B cell (primary cell): ENCODE measurements at regions not wholly inside any gene's neighbourhood (a gene's known extent, or its start where the extent isn't known, plus 50 kb on each side); places are given as distances from the start of the nearest gene placed in this dataset.

Source experiments
- ATAC-seq: fragments of 200-7000 bp; cut with Tn5 transposase; one replicate; pipeline ENCODE4 v1.10.0; 2021; ENCODE audit warnings: low read depth, mild to moderate bottlenecking, moderate number of reproducible peaks, moderate library complexity
- CTCF ChIA-PET: fragments of 350-600 bp; sonication (Branson Sonifier 250); formaldehyde crosslinking; loops from one replicate; lab custom pipeline; 2021; ENCODE audit warnings: antibody characterized with exemption, inconsistent platforms; lab: Charles Lee
- POLR2A ChIA-PET: fragments of 350-600 bp; sonication (Branson Sonifier 250); formaldehyde crosslinking; loops from one replicate; lab custom pipeline; 2021; ENCODE audit warnings: antibody characterized with exemption; lab: Charles Lee
- DNase-seq: peaks from one replicate; pipeline ENCODE4 v3.0.0; 2013
- H2AFZ ChIP-seq: 2 replicates; pipeline ENCODE4 v1.6.1; 2012; ENCODE audit warnings: mild to moderate bottlenecking, low read depth, low read length; ENCODE audit not compliant: insufficient read depth, poor library complexity, severe bottlenecking
- H3K27ac ChIP-seq, 2 donors: 1 replicate in 1 of 2; 2 replicates in 1 of 2; pipeline ENCODE4 v1.5.1; 2012 to 2013; ENCODE audit warnings: low read length in 2 of 2, mild to moderate bottlenecking in 2 of 2, moderate library complexity in 1 of 2
- H3K27me3 ChIP-seq, 4 experiments: fragments of 200-600 bp in 1 of 4; sonication (generic) in 1 of 4; replicated peaks in 1 of 4; 1 replicate in 2 of 4; 2 replicates in 2 of 4; pipeline versions ENCODE4 v1.6.1 to v1.7.0; 2013 to 2016; ENCODE audit warnings: low read length in 3 of 4, mild to moderate bottlenecking in 2 of 4, mixed read lengths in 1 of 4, moderate library complexity in 1 of 4; ENCODE audit not compliant: insufficient read depth in 4 of 4, control insufficient read depth in 3 of 4; ENCODE audit errors: control extremely low read depth in 1 of 4
- H3K36me3 ChIP-seq, 2 experiments: replicated peaks in 1 of 2; 1 replicate in 1 of 2; 2 replicates in 1 of 2; pipeline versions ENCODE4 v1.6.1 to v1.7.1; 2013; ENCODE audit warnings: low read length in 1 of 2; ENCODE audit not compliant: insufficient read depth in 2 of 2, control insufficient read depth in 1 of 2; ENCODE audit errors: control extremely low read depth in 1 of 2, extremely low read depth in 1 of 2
- H3K4me1 ChIP-seq, 2 donors: fragments of 200-600 bp in 1 of 2; sonication (generic) in 1 of 2; 1 replicate in 1 of 2; 2 replicates in 1 of 2; pipeline versions ENCODE4 v1.5.1 to v1.6.1; 2013 to 2017; ENCODE audit warnings: low read length in 2 of 2; ENCODE audit not compliant: control insufficient read depth in 2 of 2, insufficient read depth in 2 of 2
- H3K4me2 ChIP-seq: replicated peaks from 2 replicates; pipeline ENCODE3; 2012; ENCODE audit warnings: mild to moderate bottlenecking, low read depth, low read length; ENCODE audit not compliant: poor library complexity, severe bottlenecking
- H3K4me3 ChIP-seq, 5 experiments: fragments of 200-600 bp in 1 of 5; sonication (generic) in 1 of 5; 1 replicate in 3 of 5; 2 replicates in 2 of 5; pipeline versions ENCODE4 v1.5.1 to v1.7.0; 2011 to 2016; ENCODE audit warnings: low read length in 4 of 5, mild to moderate bottlenecking in 4 of 5, low read depth in 2 of 5, control low read depth in 1 of 5, moderate library complexity in 1 of 5; ENCODE audit not compliant: insufficient read depth in 1 of 5; ENCODE audit errors: control extremely low read depth in 1 of 5, extremely low read depth in 1 of 5
- H3K79me2 ChIP-seq: fragments of 200-600 bp; sonication (generic); one replicate; pipeline ENCODE4 v1.6.0; 2016; ENCODE audit warnings: low read length; ENCODE audit not compliant: control insufficient read depth, insufficient read depth
- H3K9ac ChIP-seq: fragments of 200-600 bp; sonication (generic); 2 replicates; pipeline ENCODE4 v1.6.1; 2017; ENCODE audit warnings: mild to moderate bottlenecking, low read length, moderate library complexity
- H3K9me3 ChIP-seq, 3 donors: one replicate each; pipeline versions ENCODE4 v1.6.1 to v1.7.1; 2013; ENCODE audit warnings: low read length in 2 of 3; ENCODE audit not compliant: control insufficient read depth in 2 of 3, insufficient read depth in 1 of 3; ENCODE audit errors: control extremely low read depth in 1 of 3
- H4K20me1 ChIP-seq: 2 replicates; pipeline ENCODE4 v1.6.0; 2012; ENCODE audit warnings: mild to moderate bottlenecking, low read length; ENCODE audit not compliant: insufficient read depth, control insufficient read depth, poor library complexity, severe bottlenecking
- H3K27ac Mint-ChIP-seq: one replicate; pipeline ENCODE4 v1.8.0; 2021; ENCODE audit warnings: mixed read lengths
- H3K27me3 Mint-ChIP-seq: one replicate; pipeline ENCODE4 v1.8.0; 2021; ENCODE audit warnings: mixed read lengths
- H3K4me1 Mint-ChIP-seq: one replicate; pipeline ENCODE4 v1.8.0; 2021; ENCODE audit warnings: mixed read lengths
- H3K4me3 Mint-ChIP-seq: one replicate; pipeline ENCODE4 v1.8.0; 2021; ENCODE audit warnings: mixed read lengths
- H3K9me3 Mint-ChIP-seq: one replicate; pipeline ENCODE4 v1.8.0; 2022; ENCODE audit warnings: mixed read lengths; ENCODE audit not compliant: insufficient read depth
- EZH2 ChIP-seq: IDR thresholded peaks from 2 replicates; pipeline ENCODE4 v1.6.1; 2012; ENCODE audit warnings: borderline replicate concordance, low read depth, mild to moderate bottlenecking, moderate library complexity, low read length; ENCODE audit not compliant: insufficient read depth, poor library complexity, severe bottlenecking
- WGBS: methylation state at CpG from one replicate; pipeline ENCODE4 v1.1.5; 2013; ENCODE audit warnings: missing lambda C conversion rate; ENCODE audit not compliant: insufficient coverage; 5-methylcytosine and 5-hydroxymethylcytosine counted together
- intact Hi-C: fragments of 100-400 bp; cut with micrococcal nuclease; formaldehyde crosslinking; loops from one replicate; pipeline ENCODE4 v1.10.0; 2022
- TF ChIP-seq, protein P1 (sequence below): fragments of 200-600 bp; IDR thresholded peaks from one replicate; pipeline ENCODE4 v1.8.0; 2022; ENCODE audit warnings: antibody characterized with exemption, mild to moderate bottlenecking

- TF ChIP-seq, protein P1, sequence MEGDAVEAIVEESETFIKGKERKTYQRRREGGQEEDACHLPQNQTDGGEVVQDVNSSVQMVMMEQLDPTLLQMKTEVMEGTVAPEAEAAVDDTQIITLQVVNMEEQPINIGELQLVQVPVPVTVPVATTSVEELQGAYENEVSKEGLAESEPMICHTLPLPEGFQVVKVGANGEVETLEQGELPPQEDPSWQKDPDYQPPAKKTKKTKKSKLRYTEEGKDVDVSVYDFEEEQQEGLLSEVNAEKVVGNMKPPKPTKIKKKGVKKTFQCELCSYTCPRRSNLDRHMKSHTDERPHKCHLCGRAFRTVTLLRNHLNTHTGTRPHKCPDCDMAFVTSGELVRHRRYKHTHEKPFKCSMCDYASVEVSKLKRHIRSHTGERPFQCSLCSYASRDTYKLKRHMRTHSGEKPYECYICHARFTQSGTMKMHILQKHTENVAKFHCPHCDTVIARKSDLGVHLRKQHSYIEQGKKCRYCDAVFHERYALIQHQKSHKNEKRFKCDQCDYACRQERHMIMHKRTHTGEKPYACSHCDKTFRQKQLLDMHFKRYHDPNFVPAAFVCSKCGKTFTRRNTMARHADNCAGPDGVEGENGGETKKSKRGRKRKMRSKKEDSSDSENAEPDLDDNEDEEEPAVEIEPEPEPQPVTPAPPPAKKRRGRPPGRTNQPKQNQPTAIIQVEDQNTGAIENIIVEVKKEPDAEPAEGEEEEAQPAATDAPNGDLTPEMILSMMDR = no peak
- no peak for TF ChIP-seq EZH2
- H3K27me3 Mint-ChIP-seq = no peaks in the 10 kb centered on the region
- Histone ChIP-seq H3K4me2 (no peak overlapping the region), H3K4me1 (no peaks in the 10 kb centered on the region), H3K27ac (no peak overlapping the region), H2AFZ (no peak overlapping the region), H3K27me3 (no peaks in the 10 kb centered on the region), H3K9ac (no peak overlapping the region), H3K79me2 (no peaks in the 10 kb centered on the region), H3K9me3 (peaks cover 0 to 3% (median 0%) of the 10 kb centered on the region in 3 donors), H3K36me3 (no peaks in the 10 kb centered on the region), H3K4me3 (no peak overlapping the region), H4K20me1 (no peaks in the 10 kb centered on the region)
- DNase-seq (no peak), ATAC-seq (no peak)
- no peaks in the 10 kb centered on the region for H3K9me3 Mint-ChIP-seq
- H3K4me1 Mint-ChIP-seq = no peaks in the 10 kb centered on the region
- WGBS = 94% methylated on average over 4 of the region's 6 CpGs
- intact Hi-C loops = no loop called here
- CTCF ChIA-PET = no interaction called here
- H3K27ac Mint-ChIP-seq = no peak overlapping the region
- no peak overlapping the region for H3K4me3 Mint-ChIP-seq
- POLR2A ChIA-PET = no interaction called here
These were observed 102.3 kb downstream of the ADCYAP1 start for GRCh38 chr18:1006965-1007364.

DNA sequence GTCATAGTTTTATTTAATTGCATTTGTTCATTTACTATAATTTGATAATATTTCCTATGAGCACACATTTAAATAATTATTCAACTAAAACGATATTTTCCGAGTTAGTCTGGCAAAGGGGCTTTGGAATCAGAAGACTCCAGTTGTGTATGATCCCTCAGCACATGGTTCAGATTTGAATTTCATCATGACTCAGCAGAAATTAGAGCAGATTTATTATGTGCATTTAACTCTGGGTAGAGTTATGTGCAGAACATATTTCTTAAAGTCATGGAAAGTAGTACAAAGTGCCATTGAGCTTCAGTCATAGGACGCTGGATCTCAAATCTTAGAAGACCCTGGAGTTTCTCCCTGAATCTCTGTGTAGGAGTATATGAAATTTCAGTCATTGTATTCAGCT lies 106.7 kb downstream of the ADCYAP1 start:
- Histone ChIP-seq H4K20me1 (no peaks in the 10 kb centered on the region), H3K27ac (no peak overlapping the region), H3K27me3 (no peaks in the 10 kb centered on the region), H2AFZ (no peak overlapping the region), H3K4me3 (no peak overlapping the region), H3K9me3 (no peaks in the 10 kb centered on the region), H3K4me1 (no peaks in the 10 kb centered on the region), H3K36me3 (no peaks in the 10 kb centered on the region), H3K4me2 (no peak overlapping the region), H3K79me2 (no peaks in the 10 kb centered on the region), H3K9ac (no peak overlapping the region)
- no peak for DNase-seq
- Mint-ChIP-seq H3K27me3 (no peaks in the 10 kb centered on the region), H3K27ac (no peak overlapping the region), H3K9me3 (no peaks in the 10 kb centered on the region), H3K4me3 (no peak overlapping the region), H3K4me1 (no peaks in the 10 kb centered on the region)
- WGBS = no CpG with 5 or more reads among the region's 3 CpGs
- ChIA-PET POLR2A (no interaction called here), CTCF (no interaction called here)
- intact Hi-C loops = no loop called here
- no peak for TF ChIP-seq EZH2
- TF ChIP-seq, protein P1 = no peak
- no peak for ATAC-seq
